SK-N-SH (cell line): ENCODE measurements at regions not wholly inside any gene's neighbourhood (a gene's known extent, or its start where the extent isn't known, plus 50 kb on each side); places are given as distances from the start of the nearest gene placed in this dataset.

Experiments used
- CTCF ChIP-seq: fragments of 200-600 bp; sonication (generic); IDR thresholded peaks from 2 replicates; pipeline ENCODE4 v1.6.1; 2017; ENCODE audit warnings: antibody characterized with exemption, mild to moderate bottlenecking, moderate library complexity
- ELF1 ChIP-seq: IDR thresholded peaks from 2 replicates; pipeline ENCODE4 v1.4.0; 2012
- GABPA ChIP-seq: IDR thresholded peaks from 2 replicates; pipeline ENCODE4 v1.4.0; 2012; ENCODE audit warnings: low read depth, mild to moderate bottlenecking
- JUND ChIP-seq: IDR thresholded peaks from 2 replicates; pipeline ENCODE4 v1.4.0; 2012
- MEF2A ChIP-seq: IDR thresholded peaks from 2 replicates; pipeline ENCODE4 v1.4.0; 2012; ENCODE audit warnings: low read depth, borderline replicate concordance
- RCOR1 ChIP-seq: fragments of 150-350 bp; IDR thresholded peaks from 2 replicates; pipeline ENCODE4 v1.6.1; 2017; ENCODE audit warnings: antibody characterized with exemption, low read length
- REST ChIP-seq: IDR thresholded peaks from 2 replicates; pipeline ENCODE4 v1.6.1; 2012; ENCODE audit warnings: mild to moderate bottlenecking, low read depth, low read length, moderate library complexity
- SIN3A ChIP-seq: IDR thresholded peaks from 2 replicates; pipeline ENCODE4 v1.6.1; 2012; ENCODE audit warnings: low read depth, mild to moderate bottlenecking, low read length, moderate library complexity, borderline replicate concordance
- SMC3 ChIP-seq: IDR thresholded peaks from 2 replicates; pipeline ENCODE4 v1.6.1; 2012; ENCODE audit warnings: low read depth, low read length, improper control_type of control experiment
- YY1 ChIP-seq: IDR thresholded peaks from 2 replicates; pipeline ENCODE4 v1.4.0; 2012; ENCODE audit warnings: low read depth, mild to moderate bottlenecking
- ZBTB33 ChIP-seq: IDR thresholded peaks from 2 replicates; pipeline ENCODE4 v1.4.0; 2012; ENCODE audit warnings: low read depth, borderline replicate concordance
- TF ChIP-seq, protein P1 (sequence below): IDR thresholded peaks from 2 replicates; pipeline ENCODE4 v1.4.0; 2012; ENCODE audit warnings: low read depth, borderline replicate concordance
- TF ChIP-seq, protein P2 (sequence below): fragments of 150-350 bp; IDR thresholded peaks from 2 replicates; pipeline ENCODE4 v1.6.1; 2017; ENCODE audit warnings: antibody characterized with exemption, low read length, low read depth, borderline replicate concordance

DNA sequence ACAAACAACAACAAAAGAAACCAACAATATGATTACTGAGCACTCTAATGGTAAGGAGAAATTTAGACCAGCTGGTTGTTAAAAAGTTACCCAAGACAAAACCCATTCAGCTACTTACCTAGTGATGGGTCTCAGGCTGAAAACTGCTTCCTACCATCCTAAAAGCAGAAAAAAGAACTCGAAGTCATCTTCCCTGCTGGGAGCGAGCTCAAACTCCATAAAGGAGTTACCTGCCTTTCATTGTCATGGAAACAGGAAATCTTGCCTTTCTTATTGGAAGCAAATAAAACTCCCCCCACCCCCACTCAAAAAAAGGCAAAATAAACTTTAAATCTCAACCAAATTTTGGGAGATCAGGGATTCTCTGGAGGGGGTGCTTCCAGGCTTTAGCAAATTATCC lies 1478.3 kb downstream of the C4orf33 start:
- no peak for TF ChIP-seq MEF2A
- no peak for TF ChIP-seq JUND
- TF ChIP-seq, protein P1, sequence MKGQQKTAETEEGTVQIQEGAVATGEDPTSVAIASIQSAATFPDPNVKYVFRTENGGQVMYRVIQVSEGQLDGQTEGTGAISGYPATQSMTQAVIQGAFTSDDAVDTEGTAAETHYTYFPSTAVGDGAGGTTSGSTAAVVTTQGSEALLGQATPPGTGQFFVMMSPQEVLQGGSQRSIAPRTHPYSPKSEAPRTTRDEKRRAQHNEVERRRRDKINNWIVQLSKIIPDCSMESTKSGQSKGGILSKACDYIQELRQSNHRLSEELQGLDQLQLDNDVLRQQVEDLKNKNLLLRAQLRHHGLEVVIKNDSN: no peak
- TF ChIP-seq CTCF: no peak
- TF ChIP-seq SIN3A: no peak
- TF ChIP-seq ZBTB33: no peak
- no peak for TF ChIP-seq ELF1
- no peak for TF ChIP-seq YY1
- TF ChIP-seq RCOR1: no peak
- no peak for TF ChIP-seq SMC3
- TF ChIP-seq REST: no peak
- TF ChIP-seq, protein P2, sequence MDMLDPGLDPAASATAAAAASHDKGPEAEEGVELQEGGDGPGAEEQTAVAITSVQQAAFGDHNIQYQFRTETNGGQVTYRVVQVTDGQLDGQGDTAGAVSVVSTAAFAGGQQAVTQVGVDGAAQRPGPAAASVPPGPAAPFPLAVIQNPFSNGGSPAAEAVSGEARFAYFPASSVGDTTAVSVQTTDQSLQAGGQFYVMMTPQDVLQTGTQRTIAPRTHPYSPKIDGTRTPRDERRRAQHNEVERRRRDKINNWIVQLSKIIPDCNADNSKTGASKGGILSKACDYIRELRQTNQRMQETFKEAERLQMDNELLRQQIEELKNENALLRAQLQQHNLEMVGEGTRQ: no peak
- no peak for TF ChIP-seq GABPA
